Mesenteric fat pad (tissue), 1 donor: ENCODE measurements at regions not wholly inside any gene's neighbourhood (a gene's known extent, or its start where the extent isn't known, plus 50 kb on each side); places are given as distances from the start of the nearest gene placed in this dataset.

Experiments
- DNase-seq: peaks from one replicate; pipeline ENCODE4 v3.0.0-alpha.2; 2020; ENCODE audit warnings: low spot score
- donor health status: DM: yes; HTN: yes; CAD: no.

- no peak for DNase-seq
Observed at GRCh38 chr11:80872116-80872728, 1431.4 kb upstream of the TENM4 start.

GRCh38 chr11:80868831-80869230, 1428.0 kb upstream of the TENM4 start:
- no peak for DNase-seq

GRCh38 chr11:80862011-80862410, 1421.2 kb upstream of the TENM4 start:
- DNase-seq: no peak

- DNase-seq: no peak
Observed at GRCh38 chr11:80861193-80861592, 1420.4 kb upstream of the TENM4 start.

- DNase-seq: no peak
Observed at GRCh38 chr11:80860632-80861031, 1419.8 kb upstream of the TENM4 start.

GRCh38 chr11:80856066-80856465, 1415.2 kb upstream of the TENM4 start:
- DNase-seq: no peak

GRCh38 chr11:80855426-80855825, 1414.6 kb upstream of the TENM4 start:
- no peak for DNase-seq

GRCh38 chr11:80849253-80849652, 1408.4 kb upstream of the TENM4 start:
- DNase-seq: no peak

GRCh38 chr11:80846979-80847378, 1406.1 kb upstream of the TENM4 start:
- DNase-seq: no peak

GRCh38 chr11:80846442-80846841, 1405.6 kb upstream of the TENM4 start:
- no peak for DNase-seq

GRCh38 chr11:80844110-80844819, 1403.4 kb upstream of the TENM4 start:
- no peak for DNase-seq

GRCh38 chr11:80843266-80843974, 1402.6 kb upstream of the TENM4 start:
- DNase-seq: no peak

- DNase-seq: no peak
Observed at GRCh38 chr11:80842246-80842645, 1401.4 kb upstream of the TENM4 start.

- DNase-seq: no peak
Observed at GRCh38 chr11:80841675-80842074, 1400.8 kb upstream of the TENM4 start.

GRCh38 chr11:80838153-80838552, 1397.3 kb upstream of the TENM4 start:
- DNase-seq: no peak

GRCh38 chr11:80837051-80837450, 1396.2 kb upstream of the TENM4 start:
- DNase-seq: no peak

- no peak for DNase-seq
Observed at GRCh38 chr11:80831374-80831773, 1390.5 kb upstream of the TENM4 start.

GRCh38 chr11:80827781-80828180, 1387.0 kb upstream of the TENM4 start:
- no peak for DNase-seq

GRCh38 chr11:80826808-80827207, 1386.0 kb upstream of the TENM4 start:
- DNase-seq: no peak

- DNase-seq: no peak
Observed at GRCh38 chr11:80822308-80822707, 1381.5 kb upstream of the TENM4 start.

GRCh38 chr11:80819271-80819670, 1378.4 kb upstream of the TENM4 start:
- DNase-seq: no peak

- no peak for DNase-seq
Observed at GRCh38 chr11:80816966-80817365, 1376.1 kb upstream of the TENM4 start.

- DNase-seq: no peak
Observed at GRCh38 chr11:80816454-80816847, 1375.6 kb upstream of the TENM4 start.
